HG03378 (cell line): ENCODE measurements at regions not wholly inside any gene's neighbourhood (a gene's known extent, or its start where the extent isn't known, plus 50 kb on each side); places are given as distances from the start of the nearest gene placed in this dataset.
"Not testable (repeated sequence)": the region's sequence is repeated elsewhere in the genome, so short reads cannot be mapped to it uniquely, and the experiment has no call there.

ENCODE experiments used
- ATAC-seq: cut with Tn5 transposase; IDR thresholded peaks from one replicate; pipeline ENCODE4 v1.9.1; 2021; ENCODE audit warnings: mild to moderate bottlenecking, moderate library complexity; ENCODE audit not compliant: unreplicated experiment

DNA sequence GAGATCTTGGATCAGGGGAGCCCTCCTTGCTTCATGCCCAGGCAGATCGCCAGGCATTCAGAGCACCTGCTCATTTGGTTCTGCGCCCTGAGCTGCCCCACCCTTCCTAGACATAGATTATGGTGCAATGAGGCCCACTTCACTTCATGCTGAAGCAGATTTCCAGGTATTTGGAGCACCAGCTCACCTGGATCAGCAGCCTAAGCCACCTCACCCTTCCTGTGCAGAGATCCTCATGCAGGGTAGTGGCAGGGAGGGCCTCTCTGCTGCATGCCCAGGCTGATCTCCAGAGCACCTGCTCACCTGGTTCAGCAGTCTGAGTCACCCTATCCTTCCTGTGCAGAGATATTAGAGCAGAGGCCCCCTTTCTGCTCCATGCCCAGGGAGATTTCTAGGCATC is 1966.1 kb downstream of the PCDH9 start:
- no peak for ATAC-seq

DNA sequence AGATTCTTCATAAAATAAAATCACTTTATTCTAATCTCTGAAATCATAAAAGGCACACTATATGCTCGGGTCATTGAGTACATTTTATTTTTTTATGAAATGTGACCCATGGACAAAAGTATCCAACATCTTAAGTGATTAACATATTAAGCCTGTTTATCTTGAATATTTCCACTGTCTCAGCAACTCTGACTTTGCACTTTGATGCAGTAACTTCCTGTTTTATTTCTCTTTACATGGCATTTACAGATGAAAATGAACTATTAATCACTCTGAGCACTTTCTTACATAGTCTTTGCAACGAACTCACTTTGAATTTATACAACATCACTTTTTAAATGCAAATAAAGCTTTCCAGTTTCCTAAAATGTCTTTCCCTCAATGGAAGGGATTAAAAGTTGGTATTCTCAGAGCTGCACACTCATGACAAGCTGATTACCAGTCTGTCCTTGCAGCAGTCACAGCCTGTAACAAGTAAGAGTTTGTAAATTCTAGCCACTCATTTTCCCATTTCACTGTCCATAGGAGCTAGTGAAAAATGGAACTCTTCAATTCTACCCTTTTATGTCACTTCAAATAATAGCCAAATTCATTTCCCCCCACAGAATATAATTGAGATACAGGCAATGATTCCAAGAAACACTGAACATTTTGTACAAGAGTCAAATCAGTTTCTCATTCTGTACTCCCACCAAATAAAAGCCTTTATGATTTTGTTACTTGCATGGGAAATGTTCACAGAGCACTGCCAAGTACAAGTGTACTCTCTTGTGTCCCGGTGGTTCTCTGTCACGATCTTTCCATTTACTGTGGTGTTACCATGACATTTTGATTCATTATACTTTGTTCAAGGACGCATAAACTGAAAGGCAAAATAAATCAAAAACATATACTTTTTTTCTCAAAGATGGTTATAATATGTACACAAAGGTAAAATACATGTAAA is 1968.9 kb downstream of the PCDH9 start:
- no peak for ATAC-seq

DNA sequence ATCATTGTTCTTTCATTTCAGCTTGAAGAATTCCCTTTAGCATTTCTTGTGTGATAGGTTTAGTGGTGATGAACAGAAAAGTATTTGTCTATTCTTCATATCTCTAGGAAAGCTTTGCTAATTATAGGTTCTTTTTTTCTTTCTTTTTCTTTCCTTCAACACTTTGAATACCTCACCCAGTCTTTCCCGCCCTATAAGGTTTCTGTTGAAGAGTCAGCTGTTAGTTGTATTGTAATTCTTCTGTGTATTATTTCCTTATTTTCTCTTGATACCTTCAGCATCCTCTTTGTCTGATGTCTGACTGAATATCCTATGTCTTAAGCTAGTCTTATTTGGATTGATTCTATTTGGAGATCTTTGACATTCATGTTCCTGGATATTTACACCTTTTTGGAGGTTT is 1989.4 kb downstream of the PCDH9 start:
- no peak for ATAC-seq

DNA sequence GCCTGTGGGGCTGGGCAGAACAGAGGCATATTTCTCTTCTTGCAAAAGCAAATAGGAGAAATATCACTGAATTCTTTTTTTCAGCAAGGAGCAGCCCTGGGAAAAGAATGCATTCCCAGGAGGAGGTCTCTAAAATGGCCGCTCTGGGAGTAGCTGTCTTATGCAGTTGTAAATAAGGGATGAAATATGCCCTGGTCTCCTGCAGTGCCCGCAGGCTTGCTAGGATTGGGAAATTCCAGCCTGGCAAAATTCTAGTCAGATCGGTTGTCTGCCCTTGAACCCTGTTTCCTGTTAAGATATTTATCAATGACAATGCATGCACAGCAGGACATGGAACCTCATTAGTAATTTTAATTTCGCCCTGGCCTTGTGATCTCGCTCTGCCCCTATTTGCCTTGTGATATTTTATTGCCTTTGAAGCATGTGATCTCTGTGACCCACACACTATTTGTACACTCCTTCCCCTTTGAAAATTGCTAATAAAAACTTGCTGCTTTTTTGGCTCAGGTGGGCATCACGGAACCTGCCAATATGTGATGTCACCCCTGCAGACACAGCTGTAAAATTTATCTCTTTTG is 1993.2 kb downstream of the PCDH9 start:
- no peak for ATAC-seq

DNA sequence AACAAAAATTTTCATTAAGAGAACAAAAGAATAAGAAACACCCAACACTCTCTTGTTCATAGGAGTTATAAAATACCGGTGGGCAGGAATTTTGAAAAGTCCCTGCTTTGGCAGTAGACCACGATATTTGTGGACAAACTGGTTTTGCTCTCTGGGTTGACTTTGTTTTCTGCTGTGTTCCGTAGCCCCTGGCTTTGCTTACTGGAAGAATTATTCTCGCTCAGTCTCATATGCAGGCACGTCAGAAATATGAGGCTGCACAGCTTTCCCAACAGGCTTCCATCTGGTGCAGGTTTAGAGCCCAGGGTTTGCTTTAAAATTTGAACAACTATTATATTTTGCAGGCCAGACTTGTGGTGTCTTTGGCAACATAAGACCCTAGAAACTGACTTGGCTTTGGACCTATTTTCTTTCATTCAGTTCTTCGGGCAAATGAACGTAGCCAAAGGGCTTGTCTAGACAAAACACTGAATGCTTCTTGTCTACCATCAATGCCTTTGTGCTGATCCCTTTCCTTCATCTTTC is 2012.6 kb downstream of the PCDH9 start:
- ATAC-seq, result no peak

DNA sequence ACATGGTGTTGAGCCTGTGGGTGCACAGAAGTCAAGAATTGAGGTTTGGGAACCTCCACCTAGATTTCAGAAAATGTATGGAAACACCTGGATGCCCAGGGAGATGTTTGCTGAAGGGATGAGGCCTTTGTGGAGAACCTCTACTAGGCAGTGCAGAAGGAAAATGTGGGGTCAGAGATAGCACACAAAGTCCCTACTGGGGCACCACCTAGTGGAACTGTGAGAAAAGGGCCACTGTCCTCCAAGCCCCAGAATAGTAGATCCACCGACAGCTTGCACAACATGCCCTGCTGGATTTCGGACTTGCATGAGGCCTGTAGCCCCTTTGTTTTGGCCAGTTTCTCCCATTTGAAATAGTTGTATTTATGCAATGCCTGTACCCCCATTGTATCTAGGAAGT is 2027.3 kb downstream of the PCDH9 start:
- not testable (repeated sequence) for ATAC-seq

DNA sequence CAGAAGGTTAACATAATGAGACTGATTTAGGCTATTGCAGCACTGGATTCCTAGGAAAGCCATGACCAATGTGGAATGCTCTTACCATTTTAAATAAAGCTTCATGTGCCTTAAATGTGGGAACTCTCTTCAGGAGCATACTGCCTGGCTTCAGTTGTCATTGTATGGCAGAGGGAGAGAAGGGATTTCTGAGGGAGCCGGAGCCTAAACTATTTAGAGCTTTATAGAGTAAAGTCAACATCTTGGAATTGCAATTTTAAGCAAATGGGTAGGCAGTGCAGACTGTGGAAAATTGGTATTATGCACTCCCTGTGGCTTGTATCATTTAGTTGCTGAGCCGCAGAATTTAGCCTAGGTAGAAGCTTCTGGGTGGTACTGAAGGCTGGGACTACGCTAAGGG is 2041.4 kb downstream of the PCDH9 start:
- ATAC-seq, result no peak

DNA sequence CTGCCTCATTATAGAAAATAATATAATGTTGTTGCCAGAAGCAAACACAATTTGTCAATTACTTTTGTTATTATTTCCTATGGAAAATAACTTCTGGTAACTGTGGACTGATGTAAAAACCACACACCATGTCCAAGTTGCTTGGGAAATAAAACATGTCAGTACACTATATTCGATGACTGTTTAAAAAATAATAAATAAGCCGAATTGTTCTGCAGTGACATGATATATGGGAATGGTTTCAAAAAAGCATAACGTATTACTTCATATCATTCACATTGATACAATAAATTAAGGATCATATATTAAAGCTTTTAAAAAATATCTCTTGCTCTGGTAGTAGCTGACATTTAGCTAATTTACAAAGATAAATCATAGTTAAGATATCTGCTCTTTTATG is 2062.1 kb downstream of the PCDH9 start:
- no peak for ATAC-seq

DNA sequence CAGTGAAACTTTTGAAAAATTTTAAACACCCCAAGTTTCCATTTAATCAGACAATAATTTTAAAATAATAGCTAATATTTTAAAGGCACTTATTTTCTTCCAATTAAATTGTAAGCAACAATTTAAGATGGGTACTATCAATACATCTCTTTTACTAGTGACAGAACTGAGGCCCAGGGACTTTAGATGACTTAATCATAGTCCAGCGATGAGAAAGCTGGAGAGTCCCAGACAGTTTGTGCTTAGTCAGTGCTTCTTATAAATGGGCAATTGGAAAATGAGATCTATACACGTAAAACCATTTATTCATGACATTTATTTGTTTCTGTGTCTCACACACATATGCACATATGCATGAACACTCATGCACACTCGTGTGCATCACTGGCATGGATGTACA is 2063.5 kb downstream of the PCDH9 start:
- no peak for ATAC-seq

DNA sequence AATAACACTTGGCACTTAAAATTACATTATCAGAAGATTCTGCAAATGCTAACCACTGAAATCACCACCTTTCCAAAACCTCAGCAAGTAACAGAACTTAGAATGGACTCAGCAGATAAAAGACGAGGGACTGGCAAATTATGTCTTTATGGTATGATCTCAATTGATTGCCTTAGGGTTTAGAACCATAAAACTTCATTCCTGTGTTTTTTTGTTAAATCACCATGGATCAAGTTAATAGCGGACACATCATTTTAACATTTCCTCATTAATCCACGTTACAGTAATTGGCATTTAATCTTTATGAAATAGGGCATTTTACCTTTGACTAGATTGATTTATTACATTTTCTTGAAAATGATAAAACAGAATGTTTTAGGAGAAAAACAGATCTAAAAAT is 2070.3 kb downstream of the PCDH9 start:
- no peak for ATAC-seq

DNA sequence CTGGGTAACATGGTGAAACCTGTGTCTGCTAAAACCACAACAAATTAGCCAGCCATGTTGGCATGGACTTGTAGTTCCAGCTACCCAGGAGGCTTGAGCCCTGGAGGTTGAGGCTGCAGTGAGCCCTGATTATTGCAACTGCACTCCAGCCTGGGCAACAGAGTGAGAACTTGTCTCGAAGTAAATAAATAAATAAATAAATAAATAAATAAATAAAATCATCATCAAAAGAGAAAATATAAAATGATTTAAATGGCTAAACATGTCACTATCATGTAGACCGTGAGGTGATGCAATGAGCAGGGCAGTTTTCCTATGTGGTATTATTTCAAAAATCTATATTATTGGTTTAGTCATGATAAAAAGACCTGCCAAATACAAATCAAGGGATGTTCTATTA is 2074.3 kb downstream of the PCDH9 start:
- ATAC-seq, result no peak

DNA sequence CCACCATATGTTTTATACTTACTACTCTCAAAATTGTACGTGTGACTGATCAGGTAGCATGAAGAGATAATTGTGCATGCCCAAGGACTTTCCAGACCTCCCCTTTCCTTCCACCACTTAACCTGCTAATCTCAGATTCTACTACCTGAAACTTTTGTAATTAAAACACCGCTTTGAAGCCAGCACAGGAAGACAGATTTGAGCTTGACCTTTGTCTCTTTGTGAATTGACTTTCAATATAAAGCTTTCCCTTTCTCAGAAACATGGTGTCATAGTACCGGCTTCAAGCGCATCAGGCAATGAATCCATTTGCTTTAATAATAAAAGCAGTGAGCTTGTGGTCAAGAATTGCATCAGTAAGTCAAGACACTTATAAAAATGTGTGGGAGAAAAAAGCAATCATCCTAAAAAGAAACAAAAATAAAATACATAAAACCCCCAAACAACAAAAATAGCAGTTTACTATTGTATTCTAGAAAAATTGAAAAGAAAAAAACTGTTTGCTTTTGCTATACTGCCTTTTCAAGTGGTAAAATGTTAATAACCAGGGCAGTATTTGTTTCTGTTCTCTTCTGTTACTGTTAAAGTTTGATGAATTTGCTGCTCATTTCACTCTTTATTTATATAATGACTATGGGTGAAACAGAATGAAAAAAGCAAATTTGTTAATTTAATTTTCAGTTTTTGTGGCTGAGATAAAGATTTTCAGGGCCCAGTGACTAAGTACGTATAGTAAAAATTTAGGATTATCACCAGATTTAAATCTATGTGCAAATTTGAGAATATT is 2075.3 kb downstream of the PCDH9 start:
- no peak for ATAC-seq

DNA sequence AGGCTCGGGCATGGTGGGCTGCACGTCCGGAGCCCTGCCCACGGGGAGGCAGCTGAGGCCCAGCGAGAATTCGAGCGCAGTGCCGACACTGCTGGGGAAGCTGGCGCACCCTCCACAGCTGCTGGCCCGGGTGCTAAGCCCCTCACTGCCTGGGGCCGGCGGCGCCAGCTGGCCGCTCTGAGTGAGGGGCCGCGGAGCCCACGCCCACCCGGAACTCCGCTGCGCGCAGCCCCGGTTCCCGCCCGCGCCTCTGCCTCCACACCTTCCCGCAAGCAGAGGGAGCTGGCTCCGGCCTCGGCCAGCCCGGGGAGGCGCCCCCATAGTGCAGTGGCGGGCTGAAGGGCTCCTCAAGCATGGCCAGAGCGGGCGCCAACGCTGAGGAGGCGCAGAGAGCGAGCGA is 2080.4 kb downstream of the PCDH9 start:
- no peak for ATAC-seq

DNA sequence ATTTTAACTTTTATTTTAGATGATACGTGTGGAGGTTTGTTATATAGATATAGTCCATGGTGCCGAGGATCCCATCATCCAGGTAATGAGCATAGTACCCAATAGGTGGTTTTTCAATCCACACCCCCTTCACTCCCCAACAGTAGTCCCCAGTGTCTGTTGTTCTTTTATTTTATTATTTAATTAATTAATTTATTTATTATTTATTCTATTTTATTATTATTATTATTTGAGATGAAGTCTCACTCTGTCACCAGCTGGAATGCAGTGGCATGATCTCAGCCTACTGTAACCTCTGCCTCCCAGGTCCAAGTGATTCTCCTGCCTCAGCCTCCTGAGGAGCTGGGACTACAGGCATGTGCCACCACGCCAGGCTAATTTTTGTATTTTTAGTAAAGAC is 2086.2 kb downstream of the PCDH9 start:
- no peak for ATAC-seq

DNA sequence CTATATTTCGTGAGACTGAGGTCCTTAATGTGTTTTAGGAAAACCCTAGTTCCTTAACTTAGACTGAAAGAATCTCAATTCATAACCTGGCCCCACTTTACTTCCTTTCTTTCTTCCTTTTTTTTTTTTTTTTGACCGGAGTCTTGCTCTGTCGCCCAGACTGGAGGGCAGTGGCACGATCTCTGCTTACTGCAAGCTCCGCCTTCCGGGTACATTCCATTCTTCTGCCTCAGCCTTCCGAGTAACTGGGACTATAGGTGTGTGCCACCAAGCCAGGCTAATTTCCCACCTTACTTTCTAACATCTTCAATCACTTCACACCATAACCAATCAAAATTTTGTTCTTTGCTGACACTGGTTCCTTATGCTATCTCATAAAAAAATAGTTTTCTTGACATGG is 2097.0 kb downstream of the PCDH9 start:
- no peak for ATAC-seq

DNA sequence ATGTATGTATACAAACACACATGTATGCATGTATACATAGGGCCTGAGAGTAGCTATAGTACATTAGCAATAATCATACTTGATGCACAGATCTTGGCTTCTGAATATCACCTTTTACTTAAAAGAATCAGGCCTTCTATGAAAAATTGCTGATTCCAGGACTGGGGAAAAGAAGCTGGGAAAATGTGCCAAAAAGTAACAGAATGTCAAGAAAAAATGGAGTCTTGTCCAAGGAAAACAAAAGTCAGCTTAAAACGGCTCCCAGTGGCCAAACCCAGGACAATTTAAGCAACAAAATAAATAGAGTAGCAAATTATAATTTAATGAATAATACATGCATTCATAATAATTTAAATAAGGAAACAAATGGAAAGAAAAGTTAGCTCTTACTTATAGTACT is 2104.9 kb downstream of the PCDH9 start:
- ATAC-seq, result no peak

DNA sequence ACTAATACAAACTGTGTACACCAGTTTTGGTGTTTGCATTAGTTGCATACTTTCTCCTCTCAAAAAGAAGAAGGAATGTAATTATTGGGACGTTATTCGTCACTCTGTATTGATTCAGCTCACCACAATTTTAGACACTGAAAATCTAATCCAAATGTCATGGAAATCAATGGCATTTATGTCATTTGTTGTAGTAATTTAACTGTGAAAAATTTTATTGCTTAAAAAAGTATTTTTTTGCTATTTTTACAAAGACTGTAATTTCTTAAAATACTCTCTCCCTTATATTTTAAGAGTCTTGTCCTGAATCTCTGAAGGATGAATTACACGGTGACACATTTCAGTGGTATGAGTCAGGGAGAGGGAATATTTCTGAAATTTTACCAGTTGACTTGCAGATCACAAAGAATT is 2117.6 kb downstream of the PCDH9 start:
- ATAC-seq, result no peak

DNA sequence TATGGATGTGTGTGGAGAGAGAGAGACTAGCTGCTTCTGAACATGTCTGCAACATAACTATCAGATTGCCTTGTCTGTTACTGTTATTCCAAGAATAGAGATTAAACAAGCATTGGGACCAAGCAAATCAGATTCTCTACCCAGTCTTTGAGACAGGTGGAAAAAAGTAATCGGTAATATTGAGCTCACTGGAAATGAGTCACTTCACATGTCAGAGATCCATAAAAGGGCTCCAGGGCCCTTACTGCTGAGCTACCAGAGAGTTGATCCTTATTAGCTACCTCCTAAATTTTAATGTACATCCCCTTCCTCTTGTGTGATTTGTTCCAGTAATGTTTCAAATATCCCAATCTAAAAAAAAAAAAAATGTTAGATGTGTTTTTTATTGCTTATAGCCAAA is 2118.0 kb downstream of the PCDH9 start:
- ATAC-seq, result no peak

DNA sequence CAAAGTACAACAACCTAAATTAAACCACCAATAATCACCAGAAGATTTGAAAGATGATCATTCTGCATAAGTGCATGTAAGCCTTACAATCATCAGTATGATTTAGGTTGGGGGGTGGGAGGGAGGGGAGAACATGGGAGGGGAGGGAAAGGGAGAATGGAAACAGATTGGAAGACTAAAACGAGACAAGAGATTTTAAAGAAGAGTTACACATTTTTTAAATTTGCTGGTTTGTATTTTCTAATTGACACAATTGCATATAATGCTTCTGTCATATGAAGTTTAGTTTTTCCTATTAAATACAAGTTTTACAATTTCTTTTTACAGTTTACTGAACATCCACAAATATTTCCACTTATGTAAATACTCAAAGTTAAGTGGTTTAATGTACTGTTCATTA is 2118.9 kb downstream of the PCDH9 start:
- no peak for ATAC-seq

DNA sequence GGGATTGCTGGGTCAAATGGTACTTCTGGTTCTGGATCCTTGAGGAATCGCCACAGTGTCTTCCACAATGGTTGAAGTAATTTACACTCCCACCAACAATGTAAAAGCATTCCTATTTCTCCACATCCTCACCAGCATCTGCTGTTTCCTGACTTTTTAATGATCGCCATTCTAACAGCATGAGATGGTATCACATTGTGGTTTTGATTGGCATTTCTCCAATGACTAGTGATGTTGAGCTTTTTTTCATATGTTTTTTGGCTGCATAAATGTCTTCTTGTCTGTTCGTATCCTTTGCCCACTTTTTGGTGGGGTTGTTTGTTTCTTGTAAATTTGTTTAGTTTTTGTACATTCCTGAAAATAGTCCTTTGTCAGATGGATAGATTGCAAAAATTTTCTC is 2125.7 kb downstream of the PCDH9 start:
- not testable (repeated sequence) for ATAC-seq

DNA sequence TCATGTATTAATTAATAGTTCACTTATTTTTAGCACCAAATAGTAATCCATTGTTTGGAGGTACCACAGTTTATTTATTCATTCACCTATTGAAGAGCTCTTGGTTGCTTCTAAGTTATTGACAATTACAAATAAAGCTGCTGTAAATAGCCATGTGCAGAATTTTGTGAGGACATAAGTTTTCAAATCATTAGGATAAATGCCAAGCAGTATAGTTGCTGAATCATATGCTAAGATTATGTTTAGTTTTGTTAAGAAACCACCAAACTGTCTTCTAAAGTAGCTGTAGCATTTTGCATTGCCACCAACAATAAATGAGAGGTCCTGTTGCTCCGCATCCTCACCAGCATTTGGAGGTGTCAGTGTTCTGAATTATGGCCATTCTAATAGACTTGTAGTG is 2126.8 kb downstream of the PCDH9 start:
- ATAC-seq, result no peak
